Transverse colon (tissue), 4 donors: ENCODE measurements at regions not wholly inside any gene's neighbourhood (a gene's known extent, or its start where the extent isn't known, plus 50 kb on each side); places are given as distances from the start of the nearest gene placed in this dataset.

ENCODE experiments used
- DNase-seq: peaks from one replicate; pipeline ENCODE4 v3.0.0-alpha.2; 2019
- H3K27ac ChIP-seq, 4 donors: fragments of 200-600 bp; sonication (generic); 2 replicates each; pipeline ENCODE4 v1.5.1; 2016 to 2018; ENCODE audit warnings: inconsistent platforms in 4 of 4
- H3K27me3 ChIP-seq: fragments of 200-600 bp; sonication (generic); 2 replicates; pipeline ENCODE4 v1.5.1; 2017; ENCODE audit warnings: inconsistent platforms
- H3K36me3 ChIP-seq, 4 donors: fragments of 200-600 bp; sonication (generic); 2 replicates each; pipeline ENCODE4 v1.5.1; 2017 to 2019; ENCODE audit warnings: inconsistent platforms in 4 of 4
- H3K4me1 ChIP-seq, 4 donors: fragments of 200-600 bp; sonication (generic); 2 replicates each; pipeline ENCODE4 v1.5.1; 2017 to 2020; ENCODE audit warnings: inconsistent platforms in 4 of 4
- H3K4me3 ChIP-seq, 4 donors: fragments of 200-600 bp; sonication (generic); 1 replicate in 1 of 4; 2 replicates in 3 of 4; pipeline versions ENCODE4 v1.5.1 to v1.6.1; 2017 to 2019; ENCODE audit warnings: inconsistent platforms in 4 of 4
- H3K9me3 ChIP-seq, 2 donors: fragments of 200-600 bp; sonication (generic); 2 replicates each; pipeline ENCODE4 v1.5.1; 2017 to 2019; ENCODE audit warnings: inconsistent platforms in 2 of 2
- EP300 ChIP-seq: sonication (generic); formaldehyde crosslinking; IDR thresholded peaks from one replicate; pipeline ENCODE4 v1.6.1; 2017; ENCODE audit warnings: antibody characterized with exemption, low read depth
- POLR2A ChIP-seq: fragments of 450-650 bp; IDR thresholded peaks from one replicate; pipeline ENCODE4 v1.6.1; 2016; ENCODE audit warnings: antibody characterized with exemption, mild to moderate bottlenecking, moderate library complexity
- POLR2AphosphoS5 ChIP-seq, 3 donors: sonication (generic); formaldehyde crosslinking; IDR thresholded peaks; one replicate each; pipeline ENCODE4 v1.6.1; 2016; ENCODE audit warnings: antibody characterized with exemption in 3 of 3
- WGBS, 2 donors: methylation state at CpG; one replicate each; pipeline ENCODE4 v1.1.5; 2018; ENCODE audit warnings: low coverage in 1 of 2; 5-methylcytosine and 5-hydroxymethylcytosine counted together
- in situ Hi-C, 4 donors: fragments of 200-750 bp; cut with MboI; loops; one replicate each; pipeline versions ENCODE4 v1.15.0 to v1.15.1; 2017; ENCODE audit warnings: low sequenced_read_pairs in 3 of 4, low pct_ligation_motif_present in 1 of 4, low pct_unique_long_range_greater_than_20kb in 1 of 4
- intact Hi-C: fragments of 100-400 bp; cut with DNase I; formaldehyde crosslinking; loops from one replicate; pipeline ENCODE4 v1.15.1; 2023; ENCODE audit warnings: low total_unique reads
- TF ChIP-seq, protein P1 (sequence below), 5 experiments: fragments of 200-600 bp in 3 of 5; fragments of 450-650 bp in 2 of 5; sonication (generic) in 3 of 5; IDR thresholded peaks; 1 replicate in 2 of 5; 2 replicates in 3 of 5; pipeline ENCODE4 v1.5.1; 2016 to 2017; ENCODE audit warnings: antibody characterized with exemption in 5 of 5, inconsistent platforms in 3 of 5, mild to moderate bottlenecking in 2 of 5, moderate library complexity in 1 of 5

DNA sequence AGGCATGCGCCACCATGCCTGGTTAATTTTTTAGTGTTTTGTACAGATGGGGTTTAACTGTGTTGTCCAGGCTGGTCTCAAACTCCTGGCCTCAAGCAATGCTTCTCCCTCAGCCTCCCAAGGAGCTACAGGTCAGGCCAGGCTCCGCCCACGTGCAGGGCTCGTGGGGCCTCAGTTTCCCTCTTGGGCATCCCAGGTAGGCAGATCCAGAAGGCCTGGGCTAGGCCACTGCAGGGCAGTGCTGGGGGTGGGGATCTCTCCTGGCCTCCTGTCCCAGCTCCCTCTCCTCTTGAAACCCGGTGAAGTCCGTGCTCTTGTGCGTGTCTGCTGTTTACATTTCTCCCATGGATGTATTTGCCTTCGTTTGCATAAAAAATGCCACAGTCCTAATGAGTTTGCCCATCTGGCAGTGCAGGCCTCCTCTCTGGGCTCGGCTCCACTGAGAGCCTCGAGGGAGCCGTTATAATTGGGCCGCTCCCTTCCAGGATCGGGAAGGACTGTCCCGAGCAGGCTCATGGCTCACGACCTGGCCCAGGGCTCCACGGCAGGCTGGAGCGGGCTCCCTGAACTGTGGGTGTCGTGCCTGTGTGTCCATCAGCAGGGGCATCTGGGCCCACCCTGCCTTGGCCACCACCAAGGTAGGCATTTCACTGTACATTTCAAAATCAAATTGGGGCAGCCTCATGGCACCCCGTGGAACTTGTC, 52.6 kb upstream of the RUFY1 start:
- no peaks in the 10 kb centered on the region for H3K9me3 ChIP-seq
- H3K36me3 ChIP-seq = no peaks in the 10 kb centered on the region
- no peaks in the 10 kb centered on the region for H3K27me3 ChIP-seq
- TF ChIP-seq POLR2A = no peak
- no peak for TF ChIP-seq POLR2AphosphoS5 (IDR thresholded peaks at IDR 0.05)
- TF ChIP-seq, protein P1, sequence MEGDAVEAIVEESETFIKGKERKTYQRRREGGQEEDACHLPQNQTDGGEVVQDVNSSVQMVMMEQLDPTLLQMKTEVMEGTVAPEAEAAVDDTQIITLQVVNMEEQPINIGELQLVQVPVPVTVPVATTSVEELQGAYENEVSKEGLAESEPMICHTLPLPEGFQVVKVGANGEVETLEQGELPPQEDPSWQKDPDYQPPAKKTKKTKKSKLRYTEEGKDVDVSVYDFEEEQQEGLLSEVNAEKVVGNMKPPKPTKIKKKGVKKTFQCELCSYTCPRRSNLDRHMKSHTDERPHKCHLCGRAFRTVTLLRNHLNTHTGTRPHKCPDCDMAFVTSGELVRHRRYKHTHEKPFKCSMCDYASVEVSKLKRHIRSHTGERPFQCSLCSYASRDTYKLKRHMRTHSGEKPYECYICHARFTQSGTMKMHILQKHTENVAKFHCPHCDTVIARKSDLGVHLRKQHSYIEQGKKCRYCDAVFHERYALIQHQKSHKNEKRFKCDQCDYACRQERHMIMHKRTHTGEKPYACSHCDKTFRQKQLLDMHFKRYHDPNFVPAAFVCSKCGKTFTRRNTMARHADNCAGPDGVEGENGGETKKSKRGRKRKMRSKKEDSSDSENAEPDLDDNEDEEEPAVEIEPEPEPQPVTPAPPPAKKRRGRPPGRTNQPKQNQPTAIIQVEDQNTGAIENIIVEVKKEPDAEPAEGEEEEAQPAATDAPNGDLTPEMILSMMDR (IDR thresholded peaks at IDR 0.05) = no peak
- no peak for TF ChIP-seq EP300
- WGBS, 2 donors = 53% methylated on average over 19 of the region's 19 CpGs; no CpG with 5 or more reads in 1 of the 2 donors
- H3K4me1 ChIP-seq = no peaks in the 10 kb centered on the region
- DNase-seq = no peak
- in situ Hi-C loops = loop anchor here in 3 of 4 donors (5.0 to 10.0 kb wide), 2 partner anchors 330 to 333 kb away; no protein-coding TSS in a partner anchor
- H3K27ac ChIP-seq = no peak overlapping the region
- H3K4me3 ChIP-seq = no peak overlapping the region
- intact Hi-C loops = no loop called here

DNA sequence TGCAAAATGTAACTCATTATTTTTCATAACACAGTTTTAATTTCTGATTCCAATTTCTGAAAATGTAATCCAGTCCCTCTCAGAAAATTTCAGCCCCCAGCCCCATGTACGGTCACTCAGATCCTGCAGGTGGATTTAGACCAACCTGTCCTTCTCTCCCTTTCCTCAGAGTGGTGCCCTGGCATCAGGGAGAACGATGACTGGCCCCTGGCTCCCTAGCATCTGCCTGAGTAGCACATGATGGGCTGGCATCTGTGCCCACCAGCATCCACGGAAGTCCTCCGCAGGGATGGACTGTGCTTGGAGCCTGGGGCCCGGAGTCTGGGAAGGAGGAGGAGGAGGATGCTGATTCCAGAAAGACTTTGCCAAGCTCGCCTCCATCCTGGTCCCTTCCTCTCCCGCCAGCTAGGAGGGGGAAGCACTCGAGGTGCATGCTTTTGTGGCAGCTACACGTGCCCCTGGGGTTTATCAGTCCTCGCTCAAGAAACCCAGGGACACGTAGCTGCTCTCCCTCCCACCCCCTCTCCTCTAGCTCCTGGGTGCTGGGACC, 54.4 kb upstream of the RUFY1 start:
- in situ Hi-C loops = loop anchor here in 3 of 4 donors (5.0 to 10.0 kb wide), 2 partner anchors 329 to 331 kb away; no protein-coding TSS in a partner anchor

DNA sequence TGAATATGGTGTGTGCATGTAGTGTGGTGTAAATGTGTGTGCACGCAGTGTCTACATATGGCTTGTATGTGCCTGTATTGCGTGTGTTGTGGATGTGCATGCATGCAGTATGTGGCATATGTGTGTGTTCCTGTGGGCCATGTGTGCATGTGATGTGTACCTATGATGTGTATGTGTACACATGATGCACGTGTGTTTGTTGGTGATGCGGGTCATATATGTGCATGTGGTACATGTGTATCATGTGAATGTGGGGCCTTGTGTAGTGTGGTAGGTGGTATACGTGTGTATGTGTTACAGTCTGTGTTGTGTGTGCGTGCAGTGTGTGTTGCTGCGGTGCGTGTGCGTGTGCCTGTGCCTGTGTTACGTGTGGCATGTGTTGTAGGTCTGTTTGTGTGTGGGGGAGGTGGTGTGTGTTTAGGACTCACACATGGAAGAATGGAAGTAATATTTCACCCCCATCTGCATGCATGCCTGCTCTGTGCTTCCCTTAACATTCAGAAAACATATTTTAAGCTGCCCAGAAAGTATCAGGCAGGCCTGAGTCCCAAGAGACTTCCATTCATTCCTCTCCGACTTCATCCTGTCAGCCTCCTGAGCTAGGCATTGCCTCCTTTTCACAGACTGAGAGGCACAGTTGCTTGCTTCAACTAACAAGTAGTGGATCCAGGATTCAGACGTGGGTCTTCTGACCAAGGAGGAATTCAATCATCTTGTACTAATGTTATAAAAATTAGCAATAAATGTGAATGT, 55.4 kb upstream of the RUFY1 start:
- WGBS, 2 donors = 43 to 83% methylated on average over 7 to 12 of the region's 12 CpGs
- no peak for DNase-seq
- TF ChIP-seq, protein P1 (IDR thresholded peaks at IDR 0.05) = no peak
- TF ChIP-seq POLR2A (no peak), POLR2AphosphoS5 (IDR thresholded peaks at IDR 0.05) (no peak), EP300 (no peak)
- in situ Hi-C loops = loop anchor here in 3 of 4 donors (5.0 to 10.0 kb wide), 2 partner anchors 328 to 330 kb away; no protein-coding TSS in a partner anchor
- Histone ChIP-seq H3K27ac (no peak overlapping the region), H3K27me3 (no peaks in the 10 kb centered on the region), H3K36me3 (no peaks in the 10 kb centered on the region), H3K4me3 (no peak overlapping the region), H3K9me3 (no peaks in the 10 kb centered on the region), H3K4me1 (no peaks in the 10 kb centered on the region)
- intact Hi-C loops = loop anchor here (2.0 kb wide), 1 partner anchor 328 kb away; no protein-coding TSS in a partner anchor

More for the DNA sequence above, 54.4 kb upstream of the RUFY1 start:
- intact Hi-C loops = loop anchor here (2.0 kb wide), 1 partner anchor 329 kb away; no protein-coding TSS in a partner anchor
- Histone ChIP-seq H3K27ac (no peak overlapping the region), H3K9me3 (no peaks in the 10 kb centered on the region), H3K4me3 (no peak overlapping the region), H3K27me3 (no peaks in the 10 kb centered on the region), H3K4me1 (no peaks in the 10 kb centered on the region), H3K36me3 (no peaks in the 10 kb centered on the region)
- 56% methylated on average over 11 of the region's 11 CpGs; no CpG with 5 or more reads in 1 of the 2 donors for WGBS, 2 donors
- TF ChIP-seq POLR2A (no peak), POLR2AphosphoS5 (IDR thresholded peaks at IDR 0.05) (no peak), EP300 (no peak)
- TF ChIP-seq, protein P1 (IDR thresholded peaks at IDR 0.05) = no peak
- DNase-seq = no peak

DNA sequence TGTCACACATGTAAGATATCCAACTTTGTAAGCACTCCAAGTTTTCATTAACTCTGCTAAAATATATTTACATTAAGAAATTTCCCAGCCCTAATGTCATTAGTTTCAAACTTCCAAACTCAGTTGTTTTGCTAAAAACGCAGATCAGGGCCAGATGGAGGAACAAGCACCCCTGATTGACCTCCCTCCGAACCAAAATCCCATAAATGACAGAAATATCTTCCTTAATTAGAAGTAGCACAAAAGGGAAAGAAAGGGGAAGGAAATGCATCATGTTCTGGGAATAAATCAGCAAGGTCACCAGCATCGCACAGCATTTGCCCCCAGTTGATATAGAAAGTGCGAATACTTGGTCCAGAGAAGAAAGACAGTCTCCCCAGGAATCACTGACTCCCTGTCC, 61.4 kb upstream of the RUFY1 start:
- 35 to 46% methylated on average over 4 of the region's 4 CpGs for WGBS, 2 donors
- no peaks in the 10 kb centered on the region for H3K9me3 ChIP-seq
- H3K27me3 ChIP-seq = no peaks in the 10 kb centered on the region
- no peak overlapping the region for H3K27ac ChIP-seq
- TF ChIP-seq POLR2AphosphoS5 (IDR thresholded peaks at IDR 0.05) = no peak
- TF ChIP-seq, protein P1 (IDR thresholded peaks at IDR 0.05) = no peak
- TF ChIP-seq POLR2A = no peak
- TF ChIP-seq EP300 = no peak
- DNase-seq = no peak
- no peaks in the 10 kb centered on the region for H3K4me1 ChIP-seq
- no peaks in the 10 kb centered on the region for H3K36me3 ChIP-seq
- no peak overlapping the region for H3K4me3 ChIP-seq
- intact Hi-C loops (no loop called here), in situ Hi-C loops (loop anchor here in 1 of 4 donors (10.0 kb wide), 1 partner anchor 314 kb away; no protein-coding TSS in a partner anchor)
